HCT116 (cell line): ENCODE measurements at regions not wholly inside any gene's neighbourhood (a gene's known extent, or its start where the extent isn't known, plus 50 kb on each side); places are given as distances from the start of the nearest gene placed in this dataset.

Source experiments
- ATAC-seq: fragments of 200-7000 bp; cut with Tn5 transposase; 2 replicates; pipeline ENCODE4 v1.9.1; 2020; ENCODE audit warnings: mild to moderate bottlenecking, moderate library complexity
- BruUV-seq: library from RNA; stranded (reverse); fragments of 400-500 nt; replicated peaks from 2 replicates; lab custom pipeline; 2021; lab: Mats Ljungman, UMichigan
- CTCF ChIA-PET: fragments of 300-600 bp; sonication (Branson Sonifier 250); formaldehyde crosslinking; loops from one replicate; lab custom pipeline; 2021; ENCODE audit warnings: antibody characterized with exemption; lab: Charles Lee
- POLR2A ChIA-PET: fragments of 300-600, 350-600 bp; sonication (Branson Sonifier 250); formaldehyde crosslinking; loops from one replicate; lab custom pipeline; 2021; ENCODE audit warnings: antibody characterized with exemption; lab: Charles Lee
- RAD21 ChIA-PET, 2 experiments: fragments of 300-600 bp; sonication (Branson Sonifier 250); formaldehyde crosslinking; loops; one replicate each; lab custom pipeline; 2023; ENCODE audit warnings: low total read pairs in 2 of 2; ENCODE audit not compliant: uncharacterized antibody in 2 of 2, unreplicated experiment in 2 of 2, low non-redundant PET in 1 of 2; lab: Charles Lee
- DNase-seq: peaks from one replicate; pipeline ENCODE4 v3.0.0-alpha.2; 2010; ENCODE audit warnings: low read depth, low spot score
- H2AFZ ChIP-seq: fragments of 200-600 bp; shearing (Covaris generic), sonication (generic); 2 replicates; pipeline ENCODE4 v1.6.1; 2017; ENCODE audit warnings: low read depth, mixed run types, mixed read lengths, antibody characterized with exemption, low read length; ENCODE audit not compliant: poor library complexity, severe bottlenecking
- H3K27ac ChIP-seq: 2 replicates; pipeline ENCODE4 v1.5.1; 2012; ENCODE audit warnings: low read depth, low read length
- H3K27me3 ChIP-seq: fragments of 200-600 bp; sonication (generic); 2 replicates; pipeline ENCODE4 v1.6.1; 2016; ENCODE audit warnings: mixed run types, low read length, mixed read lengths; ENCODE audit not compliant: insufficient read depth
- H3K36me3 ChIP-seq, 2 experiments: fragments of 200-500 bp in 1 of 2; fragments of 200-600 bp in 1 of 2; sonication (Bioruptor generic) in 1 of 2; sonication (generic) in 1 of 2; 2 replicates each; pipeline versions ENCODE4 v1.5.1 to v1.6.1; 2014 to 2016; ENCODE audit warnings: low read length in 2 of 2, inconsistent platforms in 1 of 2, mixed read lengths in 1 of 2, mixed run types in 1 of 2; ENCODE audit not compliant: insufficient read depth in 2 of 2, control insufficient read depth in 1 of 2
- H3K4me1 ChIP-seq, 2 experiments: fragments of 200-600 bp in 1 of 2; sonication (generic) in 1 of 2; 2 replicates each; pipeline versions ENCODE4 v1.5.1 to v1.6.1; 2012 to 2017; ENCODE audit warnings: low read length in 2 of 2, inconsistent platforms in 1 of 2, mild to moderate bottlenecking in 1 of 2, mixed read lengths in 1 of 2, mixed run types in 1 of 2, moderate library complexity in 1 of 2; ENCODE audit not compliant: insufficient read depth in 2 of 2, control insufficient read depth in 1 of 2
- H3K4me2 ChIP-seq: fragments of 200-600 bp; sonication (generic); 2 replicates; pipeline ENCODE4 v1.6.1; 2017; ENCODE audit warnings: mixed run types, low read length, mixed read lengths
- H3K4me3 ChIP-seq, 2 experiments: fragments of 200-600 bp in 1 of 2; sonication (generic) in 1 of 2; replicated peaks in 1 of 2; 2 replicates each; pipeline ENCODE4 v1.5.1; 2011 to 2016; ENCODE audit warnings: low read length in 2 of 2, control low read depth in 1 of 2, low read depth in 1 of 2, mild to moderate bottlenecking in 1 of 2, mixed read lengths in 1 of 2, mixed run types in 1 of 2
- H3K79me2 ChIP-seq: fragments of 200-600 bp; sonication (generic); 2 replicates; pipeline ENCODE4 v1.6.1; 2017; ENCODE audit warnings: mild to moderate bottlenecking, mixed run types, low read length, moderate library complexity, mixed read lengths; ENCODE audit not compliant: insufficient read depth
- H3K9ac ChIP-seq: fragments of 200-600 bp; sonication (generic); 2 replicates; pipeline ENCODE4 v1.6.1; 2016; ENCODE audit warnings: low read length, mixed read lengths
- H3K9me2 ChIP-seq: fragments of 200-600 bp; sonication (generic), shearing (Covaris generic); 2 replicates; pipeline ENCODE4 v1.6.1; 2017; ENCODE audit warnings: mixed run types, mild to moderate bottlenecking, moderate library complexity; ENCODE audit not compliant: insufficient read depth
- H3K9me3 ChIP-seq, 2 experiments: fragments of 200-500 bp in 1 of 2; fragments of 200-600 bp in 1 of 2; sonication (Bioruptor generic) in 1 of 2; sonication (generic) in 1 of 2; 2 replicates each; pipeline ENCODE4 v1.6.1; 2014 to 2017; ENCODE audit warnings: low read length in 2 of 2, mixed read lengths in 2 of 2, inconsistent platforms in 1 of 2, low read depth in 1 of 2, mild to moderate bottlenecking in 1 of 2, mixed run types in 1 of 2, moderate library complexity in 1 of 2; ENCODE audit not compliant: control insufficient read depth in 1 of 2, insufficient read depth in 1 of 2
- H4K20me1 ChIP-seq: fragments of 200-600 bp; sonication (generic), shearing (Covaris generic); 2 replicates; pipeline ENCODE4 v1.6.1; 2017; ENCODE audit warnings: mixed run types, mild to moderate bottlenecking, moderate library complexity; ENCODE audit not compliant: insufficient read depth
- CEBPB ChIP-seq: IDR thresholded peaks from 2 replicates; pipeline ENCODE4 v1.6.1; 2012; ENCODE audit warnings: low read depth
- ELF1 ChIP-seq: IDR thresholded peaks from 2 replicates; pipeline ENCODE4 v1.6.1; 2012; ENCODE audit warnings: low read depth, borderline replicate concordance
- EZH2 ChIP-seq: fragments of 200-600 bp; sonication (generic); IDR thresholded peaks from 2 replicates; pipeline ENCODE4 v1.6.1; 2017; ENCODE audit warnings: antibody characterized with exemption, mixed run types
- FOSL1 ChIP-seq: IDR thresholded peaks from 2 replicates; pipeline ENCODE4 v1.6.1; 2012; ENCODE audit warnings: low read depth
- JUND ChIP-seq: IDR thresholded peaks from 2 replicates; pipeline ENCODE4 v1.6.1; 2012
- POLR2A ChIP-seq: IDR thresholded peaks from 2 replicates; pipeline ENCODE4 v1.7.0; 2011; ENCODE audit warnings: borderline replicate concordance; ENCODE audit not compliant: insufficient read depth, insufficient read length; ENCODE audit errors: extremely low read depth
- RAD21 ChIP-seq: IDR thresholded peaks from 2 replicates; pipeline ENCODE4 v1.6.1; 2012; ENCODE audit warnings: low read depth, mild to moderate bottlenecking
- SIN3A ChIP-seq: IDR thresholded peaks from 2 replicates; pipeline ENCODE4 v1.6.1; 2012; ENCODE audit warnings: low read depth
- SP1 ChIP-seq: IDR thresholded peaks from 2 replicates; pipeline ENCODE4 v1.6.1; 2012; ENCODE audit warnings: low read depth
- SRF ChIP-seq: IDR thresholded peaks from 2 replicates; pipeline ENCODE4 v1.6.1; 2012; ENCODE audit warnings: low read depth
- YY1 ChIP-seq: IDR thresholded peaks from 2 replicates; pipeline ENCODE4 v1.6.1; 2011; ENCODE audit warnings: low read length, low read depth, moderate library complexity, mild to moderate bottlenecking; ENCODE audit not compliant: insufficient replicate concordance; ENCODE audit errors: extremely low read depth
- ZFX ChIP-seq: fragments of 450-650 bp; IDR thresholded peaks from 2 replicates; pipeline ENCODE4 v1.6.1; 2017
- ZNF274 ChIP-seq: fragments of 200-500 bp; sonication (Bioruptor generic); IDR thresholded peaks from 2 replicates; pipeline ENCODE4 v1.6.1; 2014; ENCODE audit warnings: mild to moderate bottlenecking, low read depth, low read length, inconsistent platforms
- intact Hi-C: fragments of 100-400 bp; cut with micrococcal nuclease; formaldehyde crosslinking; loops from 2 replicates; pipeline ENCODE4 v1.10.0; 2022
- TF ChIP-seq, protein P1 (sequence below): IDR thresholded peaks from 2 replicates; pipeline ENCODE4 v1.6.1; 2012
- TF ChIP-seq, protein P2 (sequence below): IDR thresholded peaks from 2 replicates; pipeline ENCODE4 v1.6.1; 2012; ENCODE audit warnings: low read depth
- TF ChIP-seq, protein P3 (sequence below), 3 experiments: fragments of 200-600 bp in 1 of 3; sonication (generic) in 1 of 3; IDR thresholded peaks in 2 of 3; conservative IDR thresholded peaks in 1 of 3; 2 replicates each; pipeline ENCODE4 v1.5.1; 2012 to 2017; ENCODE audit warnings: low read depth in 2 of 3, low read length in 2 of 3, antibody characterized with exemption in 1 of 3, borderline replicate concordance in 1 of 3, control low read depth in 1 of 3, mild to moderate bottlenecking in 1 of 3, mixed read lengths in 1 of 3, mixed run types in 1 of 3, moderate library complexity in 1 of 3; ENCODE audit not compliant: insufficient read depth in 1 of 3
- TF ChIP-seq, protein P4 (sequence below): IDR thresholded peaks from 2 replicates; pipeline ENCODE4 v1.6.1; 2012

DNA sequence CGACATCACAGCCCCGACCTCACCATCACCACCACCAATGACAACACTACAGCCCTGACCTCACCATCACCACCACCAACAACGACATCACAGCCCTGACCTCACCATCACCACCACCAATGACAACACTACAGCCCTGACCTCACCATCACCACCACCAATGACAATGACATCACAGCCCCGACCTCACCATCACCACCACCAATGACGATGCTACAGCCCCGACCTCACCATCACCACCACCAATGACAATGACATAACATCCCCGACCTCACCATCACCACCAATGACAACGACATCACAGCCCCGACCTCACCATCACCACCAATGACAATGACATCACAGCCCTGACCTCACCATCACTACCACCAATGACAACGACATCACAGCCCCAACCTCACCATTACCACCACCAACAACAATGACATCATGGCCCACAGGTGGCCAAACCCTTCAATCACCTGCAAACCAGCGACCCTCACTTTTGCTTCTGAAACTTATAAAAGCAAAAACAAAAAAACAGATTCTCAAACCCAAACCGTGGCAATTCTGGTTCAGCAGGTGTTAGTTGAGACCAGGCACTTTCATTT is 70.7 kb upstream of the TMEM18 start:
- H3K36me3 ChIP-seq: no peaks in the 10 kb centered on the region
- H2AFZ ChIP-seq: no peak overlapping the region
- intact Hi-C loops: no loop called here
- no peak overlapping the region for H3K4me2 ChIP-seq
- no TSS peak for BruUV-seq
- H3K79me2 ChIP-seq: no peaks in the 10 kb centered on the region
- ChIA-PET RAD21 (no interaction called here), POLR2A (no interaction called here), CTCF (no interaction called here)
- H3K9ac ChIP-seq: no peak overlapping the region
- no peaks in the 10 kb centered on the region for H3K9me2 ChIP-seq
- TF ChIP-seq, protein P1, sequence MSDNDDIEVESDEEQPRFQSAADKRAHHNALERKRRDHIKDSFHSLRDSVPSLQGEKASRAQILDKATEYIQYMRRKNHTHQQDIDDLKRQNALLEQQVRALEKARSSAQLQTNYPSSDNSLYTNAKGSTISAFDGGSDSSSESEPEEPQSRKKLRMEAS: no peak
- H3K9me3 ChIP-seq: no peaks in the 10 kb centered on the region
- ATAC-seq (no peak), DNase-seq (no peak)
- H3K27ac ChIP-seq: no peak overlapping the region
- H3K4me3 ChIP-seq: no peak overlapping the region
- no peaks in the 10 kb centered on the region for H4K20me1 ChIP-seq
- H3K4me1 ChIP-seq: no peaks in the 10 kb centered on the region
- 0 out of 2 replicates have a peak, but pooled peaks cover 2% of the 10 kb centered on the region for H3K27me3 ChIP-seq

DNA sequence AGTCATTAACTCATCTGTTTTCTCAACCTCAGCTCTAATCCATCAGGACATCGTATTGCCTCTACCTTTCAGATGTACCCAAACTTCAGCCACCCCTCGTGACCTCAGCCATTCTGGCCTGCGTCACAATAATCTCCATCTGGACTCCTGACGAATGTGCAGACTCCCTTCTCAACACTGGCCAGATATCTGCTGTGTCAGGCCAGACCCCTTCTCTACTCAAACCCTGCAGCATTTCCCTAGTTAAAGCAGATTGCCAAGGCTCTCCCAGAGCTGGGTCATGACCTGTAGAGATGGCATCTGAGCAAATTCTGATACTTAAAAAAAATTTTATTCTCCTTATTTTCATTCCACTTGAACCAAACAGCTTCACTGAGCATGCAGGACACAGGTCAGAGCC is 69.5 kb upstream of the TMEM18 start:
- Histone ChIP-seq H3K79me2 (no peaks in the 10 kb centered on the region), H3K36me3 (no peaks in the 10 kb centered on the region), H3K27ac (no peak overlapping the region), H4K20me1 (no peaks in the 10 kb centered on the region), H3K4me3 (no peak overlapping the region), H3K9me2 (no peaks in the 10 kb centered on the region), H3K9ac (no peak overlapping the region), H3K9me3 (no peaks in the 10 kb centered on the region), H3K4me2 (no peak overlapping the region), H2AFZ (no peak overlapping the region), H3K27me3 (no peaks in the 10 kb centered on the region), H3K4me1 (no peaks in the 10 kb centered on the region; a peak in 1 of 4 replicates)
- no peak for DNase-seq
- no peak for ATAC-seq
- CTCF ChIA-PET: no interaction called here
- POLR2A ChIA-PET: no interaction called here
- BruUV-seq: no TSS peak
- intact Hi-C loops: no loop called here
- RAD21 ChIA-PET: no interaction called here
- TF ChIP-seq YY1 (no peak), ZFX (no peak), JUND (no peak), SP1 (no peak), SRF (no peak), POLR2A (no peak), SIN3A (no peak), EZH2 (no peak), CEBPB (no peak), FOSL1 (no peak), ZNF274 (no peak), RAD21 (no peak), ELF1 (no peak)
- TF ChIP-seq, protein P2, sequence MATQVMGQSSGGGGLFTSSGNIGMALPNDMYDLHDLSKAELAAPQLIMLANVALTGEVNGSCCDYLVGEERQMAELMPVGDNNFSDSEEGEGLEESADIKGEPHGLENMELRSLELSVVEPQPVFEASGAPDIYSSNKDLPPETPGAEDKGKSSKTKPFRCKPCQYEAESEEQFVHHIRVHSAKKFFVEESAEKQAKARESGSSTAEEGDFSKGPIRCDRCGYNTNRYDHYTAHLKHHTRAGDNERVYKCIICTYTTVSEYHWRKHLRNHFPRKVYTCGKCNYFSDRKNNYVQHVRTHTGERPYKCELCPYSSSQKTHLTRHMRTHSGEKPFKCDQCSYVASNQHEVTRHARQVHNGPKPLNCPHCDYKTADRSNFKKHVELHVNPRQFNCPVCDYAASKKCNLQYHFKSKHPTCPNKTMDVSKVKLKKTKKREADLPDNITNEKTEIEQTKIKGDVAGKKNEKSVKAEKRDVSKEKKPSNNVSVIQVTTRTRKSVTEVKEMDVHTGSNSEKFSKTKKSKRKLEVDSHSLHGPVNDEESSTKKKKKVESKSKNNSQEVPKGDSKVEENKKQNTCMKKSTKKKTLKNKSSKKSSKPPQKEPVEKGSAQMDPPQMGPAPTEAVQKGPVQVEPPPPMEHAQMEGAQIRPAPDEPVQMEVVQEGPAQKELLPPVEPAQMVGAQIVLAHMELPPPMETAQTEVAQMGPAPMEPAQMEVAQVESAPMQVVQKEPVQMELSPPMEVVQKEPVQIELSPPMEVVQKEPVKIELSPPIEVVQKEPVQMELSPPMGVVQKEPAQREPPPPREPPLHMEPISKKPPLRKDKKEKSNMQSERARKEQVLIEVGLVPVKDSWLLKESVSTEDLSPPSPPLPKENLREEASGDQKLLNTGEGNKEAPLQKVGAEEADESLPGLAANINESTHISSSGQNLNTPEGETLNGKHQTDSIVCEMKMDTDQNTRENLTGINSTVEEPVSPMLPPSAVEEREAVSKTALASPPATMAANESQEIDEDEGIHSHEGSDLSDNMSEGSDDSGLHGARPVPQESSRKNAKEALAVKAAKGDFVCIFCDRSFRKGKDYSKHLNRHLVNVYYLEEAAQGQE: no peak
- TF ChIP-seq, protein P3, sequence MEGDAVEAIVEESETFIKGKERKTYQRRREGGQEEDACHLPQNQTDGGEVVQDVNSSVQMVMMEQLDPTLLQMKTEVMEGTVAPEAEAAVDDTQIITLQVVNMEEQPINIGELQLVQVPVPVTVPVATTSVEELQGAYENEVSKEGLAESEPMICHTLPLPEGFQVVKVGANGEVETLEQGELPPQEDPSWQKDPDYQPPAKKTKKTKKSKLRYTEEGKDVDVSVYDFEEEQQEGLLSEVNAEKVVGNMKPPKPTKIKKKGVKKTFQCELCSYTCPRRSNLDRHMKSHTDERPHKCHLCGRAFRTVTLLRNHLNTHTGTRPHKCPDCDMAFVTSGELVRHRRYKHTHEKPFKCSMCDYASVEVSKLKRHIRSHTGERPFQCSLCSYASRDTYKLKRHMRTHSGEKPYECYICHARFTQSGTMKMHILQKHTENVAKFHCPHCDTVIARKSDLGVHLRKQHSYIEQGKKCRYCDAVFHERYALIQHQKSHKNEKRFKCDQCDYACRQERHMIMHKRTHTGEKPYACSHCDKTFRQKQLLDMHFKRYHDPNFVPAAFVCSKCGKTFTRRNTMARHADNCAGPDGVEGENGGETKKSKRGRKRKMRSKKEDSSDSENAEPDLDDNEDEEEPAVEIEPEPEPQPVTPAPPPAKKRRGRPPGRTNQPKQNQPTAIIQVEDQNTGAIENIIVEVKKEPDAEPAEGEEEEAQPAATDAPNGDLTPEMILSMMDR (IDR thresholded peaks at IDR 0.05 in 2 of 3, conservative IDR thresholded peaks at IDR 0.05 in 1 of 3; ENCODE audit: borderline replicate concordance in 1 of 3, insufficient read depth in 1 of 3, low read depth in 2 of 3, low read length in 2 of 3): no peak
- TF ChIP-seq, protein P4, sequence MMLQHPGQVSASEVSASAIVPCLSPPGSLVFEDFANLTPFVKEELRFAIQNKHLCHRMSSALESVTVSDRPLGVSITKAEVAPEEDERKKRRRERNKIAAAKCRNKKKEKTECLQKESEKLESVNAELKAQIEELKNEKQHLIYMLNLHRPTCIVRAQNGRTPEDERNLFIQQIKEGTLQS: no peak
